NCI-H2227 (cell line): ENCODE measurements at regions not wholly inside any gene's neighbourhood (a gene's known extent, or its start where the extent isn't known, plus 50 kb on each side); places are given as distances from the start of the nearest gene placed in this dataset.

Experiments used
- DNase-seq: peaks from one replicate; lab custom pipeline; 2025; ENCODE audit not compliant: unreplicated experiment; lab: John Stamatoyannopoulos, UW

- no peak for DNase-seq
These were observed 508.5 kb downstream of the RIT2 start for GRCh38 chr18:42606886-42607495.

- DNase-seq = no peak
These were observed 504.4 kb downstream of the RIT2 start for GRCh38 chr18:42611134-42611533.

GRCh38 chr18:42614619-42615293 lies 500.7 kb downstream of the RIT2 start:
- DNase-seq = no peak

- no peak for DNase-seq
These were observed 498.3 kb downstream of the RIT2 start for GRCh38 chr18:42617221-42617620.

GRCh38 chr18:42619771-42620170 lies 495.7 kb downstream of the RIT2 start:
- DNase-seq = no peak

- no peak for DNase-seq
These were observed 494.8 kb downstream of the RIT2 start for GRCh38 chr18:42620657-42621056.

- peak; percentile 15 for DNase-seq
These were observed 491.6 kb downstream of the RIT2 start for GRCh38 chr18:42623935-42624334.

- DNase-seq = no peak
These were observed 482.7 kb downstream of the RIT2 start for GRCh38 chr18:42632801-42633200.

- no peak for DNase-seq
These were observed 480.0 kb downstream of the RIT2 start for GRCh38 chr18:42635378-42636048.

- no peak for DNase-seq
These were observed 479.2 kb downstream of the RIT2 start for GRCh38 chr18:42636309-42636708.

- no peak for DNase-seq
These were observed 475.3 kb downstream of the RIT2 start for GRCh38 chr18:42640160-42640559.

GRCh38 chr18:42641996-42642395 lies 473.5 kb downstream of the RIT2 start:
- no peak for DNase-seq

GRCh38 chr18:42644729-42645131 lies 470.8 kb downstream of the RIT2 start:
- DNase-seq = no peak

- DNase-seq = no peak
These were observed 466.0 kb downstream of the RIT2 start for GRCh38 chr18:42649331-42650035.

GRCh38 chr18:42654556-42654955 lies 460.9 kb downstream of the RIT2 start:
- no peak for DNase-seq

- no peak for DNase-seq
These were observed 457.9 kb downstream of the RIT2 start for GRCh38 chr18:42657551-42657950.

- DNase-seq = no peak
These were observed 457.3 kb downstream of the RIT2 start for GRCh38 chr18:42658171-42658570.

GRCh38 chr18:42659187-42659586 lies 456.3 kb downstream of the RIT2 start:
- DNase-seq = no peak

- DNase-seq = no peak
These were observed 444.6 kb downstream of the RIT2 start for GRCh38 chr18:42670860-42671259.

GRCh38 chr18:42675810-42676209 lies 439.7 kb downstream of the RIT2 start:
- DNase-seq = peak; percentile 17

- DNase-seq = no peak
These were observed 432.4 kb downstream of the RIT2 start for GRCh38 chr18:42683094-42683493.

GRCh38 chr18:42689310-42689709 lies 426.2 kb downstream of the RIT2 start:
- no peak for DNase-seq
